Choroid plexus epithelial cell (primary cell): ENCODE measurements at regions not wholly inside any gene's neighbourhood (a gene's known extent, or its start where the extent isn't known, plus 50 kb on each side); places are given as distances from the start of the nearest gene placed in this dataset.
A peak's percentile ranks its signal among the peaks of the same experiment; 100 is the strongest.

Source experiments
- DNase-seq: peaks from one replicate; pipeline ENCODE4 v3.0.0-alpha.2; 2010; ENCODE audit warnings: low read depth
- H3K4me3 ChIP-seq: 2 replicates; pipeline ENCODE4 v1.5.1; 2011; ENCODE audit warnings: low read depth, mild to moderate bottlenecking, control low read depth, low read length, moderate library complexity
- TF ChIP-seq, protein P1 (sequence below): conservative IDR thresholded peaks from 2 replicates; pipeline ENCODE4 v1.5.1; 2011; ENCODE audit warnings: low read depth, mild to moderate bottlenecking, control low read depth, inconsistent platforms, low read length, moderate library complexity

DNA sequence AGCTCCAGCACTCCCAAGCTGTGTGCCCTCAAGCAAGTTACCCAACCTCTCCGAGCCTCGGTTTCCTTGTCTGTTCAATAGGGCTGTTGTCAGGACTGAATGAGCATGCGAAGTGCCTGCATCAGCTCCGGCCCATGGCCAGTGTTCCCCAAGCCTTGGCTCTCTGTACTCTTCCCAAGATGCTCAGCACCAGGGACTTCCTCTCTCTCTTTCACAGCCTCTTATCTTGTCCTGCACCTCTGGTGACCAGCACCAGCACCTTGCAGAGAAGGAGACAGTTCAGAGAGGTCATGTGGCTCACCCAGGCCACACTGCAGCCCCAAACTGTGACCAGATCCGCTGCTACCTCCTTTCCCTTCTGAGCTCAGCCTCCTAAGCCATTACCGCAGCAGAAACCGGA lies 120.3 kb upstream of the ANO1 start:
- TF ChIP-seq, protein P1, sequence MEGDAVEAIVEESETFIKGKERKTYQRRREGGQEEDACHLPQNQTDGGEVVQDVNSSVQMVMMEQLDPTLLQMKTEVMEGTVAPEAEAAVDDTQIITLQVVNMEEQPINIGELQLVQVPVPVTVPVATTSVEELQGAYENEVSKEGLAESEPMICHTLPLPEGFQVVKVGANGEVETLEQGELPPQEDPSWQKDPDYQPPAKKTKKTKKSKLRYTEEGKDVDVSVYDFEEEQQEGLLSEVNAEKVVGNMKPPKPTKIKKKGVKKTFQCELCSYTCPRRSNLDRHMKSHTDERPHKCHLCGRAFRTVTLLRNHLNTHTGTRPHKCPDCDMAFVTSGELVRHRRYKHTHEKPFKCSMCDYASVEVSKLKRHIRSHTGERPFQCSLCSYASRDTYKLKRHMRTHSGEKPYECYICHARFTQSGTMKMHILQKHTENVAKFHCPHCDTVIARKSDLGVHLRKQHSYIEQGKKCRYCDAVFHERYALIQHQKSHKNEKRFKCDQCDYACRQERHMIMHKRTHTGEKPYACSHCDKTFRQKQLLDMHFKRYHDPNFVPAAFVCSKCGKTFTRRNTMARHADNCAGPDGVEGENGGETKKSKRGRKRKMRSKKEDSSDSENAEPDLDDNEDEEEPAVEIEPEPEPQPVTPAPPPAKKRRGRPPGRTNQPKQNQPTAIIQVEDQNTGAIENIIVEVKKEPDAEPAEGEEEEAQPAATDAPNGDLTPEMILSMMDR, result no peak
- DNase-seq, result no peak
- H3K4me3 ChIP-seq, result no peak overlapping the region

DNA sequence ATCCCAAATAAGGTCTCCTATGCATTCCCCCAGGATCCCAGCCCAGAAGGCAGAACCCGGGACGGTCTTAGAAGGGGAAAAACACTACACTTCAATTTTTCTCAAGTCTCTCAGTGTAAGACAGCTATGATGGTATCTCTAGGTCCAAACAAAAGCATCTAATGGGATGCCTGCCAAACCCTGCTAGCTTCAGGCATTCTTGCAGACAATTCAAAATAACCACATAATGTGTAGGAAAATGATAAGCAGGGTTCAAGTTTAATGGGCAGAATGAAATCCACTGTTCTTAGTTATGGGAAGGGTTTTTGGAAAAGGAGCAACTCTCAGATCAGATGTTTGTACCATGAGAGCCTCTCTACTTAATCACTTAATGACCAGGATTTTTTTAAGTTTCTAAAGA lies 119.8 kb upstream of the ANO1 start:
- peak; percentile 75 for DNase-seq
- no peak overlapping the region for H3K4me3 ChIP-seq
- TF ChIP-seq, protein P1, result no peak

DNA sequence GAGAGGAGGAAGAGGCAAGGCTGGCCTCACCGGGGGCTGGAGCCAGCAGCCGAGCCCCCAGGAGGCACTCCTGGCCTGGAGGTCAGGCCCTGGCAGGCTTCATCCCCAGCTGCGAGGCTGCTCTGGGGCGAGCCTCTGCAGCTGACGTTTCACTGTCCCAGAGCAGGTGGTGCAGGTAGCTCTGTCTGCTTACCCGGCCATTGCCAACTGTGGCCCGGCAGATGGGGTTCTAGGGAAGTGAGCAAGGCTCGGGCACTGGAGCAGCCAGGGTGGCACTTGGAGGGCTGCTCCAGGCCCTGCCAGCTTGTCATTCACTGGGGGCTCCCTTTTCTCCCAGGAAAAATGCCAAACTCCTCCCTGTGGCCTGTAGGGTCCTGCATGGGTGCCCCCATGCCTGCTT lies 118.7 kb upstream of the ANO1 start:
- TF ChIP-seq, protein P1, result no peak
- DNase-seq, result no peak
- no peak overlapping the region for H3K4me3 ChIP-seq

DNA sequence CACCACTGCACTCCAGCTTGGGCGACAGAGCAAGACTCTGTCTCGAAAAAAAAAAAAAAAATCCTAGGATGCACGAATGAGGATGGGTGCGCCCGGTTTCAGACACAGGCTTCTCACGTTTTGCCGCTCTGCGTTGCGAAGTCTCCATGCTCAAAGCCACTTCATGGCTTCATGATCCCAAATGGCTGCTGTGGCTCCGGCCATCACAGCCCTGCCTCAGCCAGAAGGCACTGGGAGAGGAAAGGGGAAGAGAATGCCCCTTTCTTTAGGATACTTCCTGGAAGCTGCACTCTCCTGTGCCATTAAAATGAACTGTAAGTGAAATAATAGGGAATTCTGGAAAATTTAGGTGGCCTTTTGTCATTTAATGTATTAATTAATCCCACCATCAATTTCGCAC lies 116.4 kb upstream of the ANO1 start:
- TF ChIP-seq, protein P1, result no peak
- no peak overlapping the region for H3K4me3 ChIP-seq

DNA sequence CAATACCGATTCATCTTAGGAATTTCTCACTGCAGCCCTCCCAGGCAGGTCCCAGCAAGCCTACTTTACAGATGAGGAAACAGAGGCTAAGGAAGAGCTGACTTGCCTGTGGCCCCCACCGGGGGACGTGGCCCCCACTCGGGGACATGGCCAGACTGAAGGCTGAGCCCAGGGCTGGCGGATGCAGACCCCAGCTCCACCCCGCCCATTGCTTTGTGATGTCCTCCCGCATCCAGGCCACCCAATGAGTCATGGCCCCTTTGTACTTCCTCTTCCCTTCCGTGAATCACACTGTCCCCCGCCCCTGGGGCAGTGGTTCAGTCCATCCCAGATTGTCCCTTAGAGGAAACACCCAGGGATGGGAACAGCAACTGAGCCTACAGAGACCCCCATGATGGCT lies 116.0 kb upstream of the ANO1 start:
- TF ChIP-seq, protein P1, result no peak
- no peak overlapping the region for H3K4me3 ChIP-seq
- no peak for DNase-seq

More for the DNA sequence above, 116.4 kb upstream of the ANO1 start:
- no peak for DNase-seq

DNA sequence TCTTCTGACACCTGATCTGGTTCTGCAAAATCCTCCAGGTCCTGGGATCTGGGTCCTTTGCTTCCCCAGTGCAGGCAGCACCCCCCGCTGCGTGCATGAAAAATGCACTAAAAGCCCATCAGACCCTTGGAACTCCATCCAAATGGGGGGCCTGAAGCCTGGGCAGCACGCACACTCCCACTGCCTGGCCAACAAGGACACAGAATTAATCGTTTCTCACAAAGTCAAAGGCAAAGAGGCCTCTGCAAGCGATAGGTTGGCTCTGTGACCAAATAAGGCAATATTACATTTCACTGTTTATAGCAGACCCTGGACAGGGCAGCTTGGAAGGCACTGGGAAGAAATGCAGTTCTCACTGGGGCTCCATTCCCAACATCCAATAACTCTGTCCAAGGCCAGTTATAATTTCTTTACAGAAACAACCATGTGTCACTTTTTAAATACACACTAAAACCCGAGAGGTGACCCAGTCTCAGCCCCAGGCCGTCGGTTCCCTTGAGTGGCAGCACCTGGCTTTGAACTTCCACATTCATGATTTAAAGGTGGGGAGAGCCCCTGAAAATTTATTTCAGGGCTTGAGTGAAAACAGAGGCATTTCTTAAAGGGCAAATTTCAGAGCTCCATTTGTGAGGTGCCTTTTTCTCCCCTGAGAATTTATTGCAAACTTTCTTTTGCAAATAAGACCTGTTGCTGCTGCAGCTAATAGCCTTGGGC lies 114.4 kb upstream of the ANO1 start:
- H3K4me3 ChIP-seq, result no peak overlapping the region
- no peak for DNase-seq
- TF ChIP-seq, protein P1, result no peak

DNA sequence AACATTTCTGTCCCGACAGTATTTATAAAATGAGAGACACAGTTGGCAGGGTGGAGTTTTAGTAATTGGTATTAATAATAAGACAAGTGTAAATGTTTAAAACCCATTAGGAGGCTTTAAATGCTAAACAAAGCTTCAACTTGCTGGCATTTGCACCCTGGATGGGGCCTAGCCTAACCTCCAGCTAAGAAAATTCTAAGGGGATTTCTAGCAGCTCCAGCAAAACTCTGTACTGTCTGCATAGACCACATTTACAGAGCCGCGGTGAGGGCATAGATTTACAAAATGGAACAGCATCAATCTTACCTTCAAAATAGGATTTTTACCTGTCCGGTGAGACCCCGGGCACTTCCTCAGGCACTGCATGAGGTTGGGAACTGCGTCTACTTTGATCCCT lies 113.9 kb upstream of the ANO1 start:
- DNase-seq, result no peak
- TF ChIP-seq, protein P1, result no peak
- H3K4me3 ChIP-seq, result no peak overlapping the region
